Left lung (tissue), 4 donors: ENCODE measurements at regions not wholly inside any gene's neighbourhood (a gene's known extent, or its start where the extent isn't known, plus 50 kb on each side); places are given as distances from the start of the nearest gene placed in this dataset.

Experiments used
- ATAC-seq: fragments of 200-7000 bp; cut with Tn5 transposase; one replicate; pipeline ENCODE4 v1.9.1; 2020; ENCODE audit warnings: moderate library complexity
- DNase-seq, 4 donors: peaks; one replicate each; pipeline ENCODE4 v3.0.0-alpha.2; 2013 to 2020
- H3K27ac ChIP-seq, 2 donors: fragments of 200-600 bp; sonication (generic) in 1 of 2; one replicate each; pipeline versions ENCODE4 v1.5.0 to v1.8.0; 2020 to 2021
- H3K27me3 ChIP-seq, 2 donors: fragments of 200-600 bp; sonication (generic) in 1 of 2; one replicate each; pipeline versions ENCODE4 v1.5.0 to v1.8.0; 2020 to 2021
- H3K36me3 ChIP-seq, 2 donors: fragments of 200-600 bp; sonication (generic) in 1 of 2; one replicate each; pipeline versions ENCODE4 v1.5.0 to v1.8.0; 2020 to 2021
- H3K4me1 ChIP-seq, 2 donors: fragments of 200-600 bp; one replicate each; pipeline ENCODE4 v1.8.0; 2021
- H3K4me3 ChIP-seq, 2 donors: fragments of 200-600 bp; sonication (generic) in 1 of 2; one replicate each; pipeline versions ENCODE4 v1.5.0 to v1.8.0; 2020 to 2021; ENCODE audit warnings: mild to moderate bottlenecking in 1 of 2
- H3K9me3 ChIP-seq, 2 donors: fragments of 200-600 bp; sonication (generic) in 1 of 2; one replicate each; pipeline versions ENCODE4 v1.5.0 to v1.8.0; 2020 to 2021
- CTCF ChIP-seq, 2 donors: fragments of 200-600 bp; sonication (generic) in 1 of 2; IDR thresholded peaks; one replicate each; pipeline versions ENCODE4 v1.5.0 to v1.8.0; 2021; ENCODE audit warnings: antibody characterized with exemption in 2 of 2
- intact Hi-C, 2 donors: fragments of 100-400 bp; cut with DNase I; formaldehyde crosslinking; loops; one replicate each; pipeline versions ENCODE4 v1.11.2 to v1.14.2; 2022
- donor health status: DM: no; HTN: yes; CAD: no.
- donor health status: DM: no; HTN: no; CAD: no.

- DNase-seq: no peak
- intact Hi-C loops: no loop called here
Observed at GRCh38 chr1:125080077-125080476, 3895.3 kb downstream of the SRGAP2C start.

GRCh38 chr1:125085720-125086591 lies 3901.2 kb downstream of the SRGAP2C start:
- peaks cover 7 to 48% of the 10 kb centered on the region in 2 donors for H3K9me3 ChIP-seq

More at GRCh38 chr1:125080077-125080476, 3895.3 kb downstream of the SRGAP2C start:
- Histone ChIP-seq H3K36me3 (no peaks in the 10 kb centered on the region), H3K27me3 (peaks cover 0 to 1% of the 10 kb centered on the region in 2 donors), H3K9me3 (peaks cover 7 to 81% of the 10 kb centered on the region in 2 donors), H3K4me1 (no peaks in the 10 kb centered on the region), H3K27ac (no peak overlapping the region), H3K4me3 (no peak overlapping the region)
- ATAC-seq: no peak
- TF ChIP-seq CTCF (IDR thresholded peaks at IDR 0.05): no peak

GRCh38 chr1:125086611-125087010 lies 3901.8 kb downstream of the SRGAP2C start:
- no peaks in the 10 kb centered on the region for H3K4me1 ChIP-seq
- ATAC-seq: no peak
- no peak overlapping the region for H3K27ac ChIP-seq
- H3K9me3 ChIP-seq: peaks cover under 1 to 41% of the 10 kb centered on the region in 2 donors
- no peak overlapping the region for H3K4me3 ChIP-seq
- no peak for TF ChIP-seq CTCF (IDR thresholded peaks at IDR 0.05)
- H3K27me3 ChIP-seq: peaks cover 0 to 22% of the 10 kb centered on the region in 2 donors
- DNase-seq: peak in 1 of 4 donors; percentile 37
- no peaks in the 10 kb centered on the region for H3K36me3 ChIP-seq
- intact Hi-C loops: no loop called here

More at GRCh38 chr1:125085720-125086591, 3901.2 kb downstream of the SRGAP2C start:
- intact Hi-C loops: no loop called here
- H3K4me1 ChIP-seq: no peaks in the 10 kb centered on the region
- no peak overlapping the region for H3K4me3 ChIP-seq
- ATAC-seq: no peak
- H3K27me3 ChIP-seq: peaks cover 0 to 22% of the 10 kb centered on the region in 2 donors
- no peak for TF ChIP-seq CTCF (IDR thresholded peaks at IDR 0.05)
- H3K36me3 ChIP-seq: no peaks in the 10 kb centered on the region
- no peak overlapping the region for H3K27ac ChIP-seq
- peak in 2 of 4 donors; percentile 14 to 40 for DNase-seq

GRCh38 chr1:125087247-125087646 lies 3902.5 kb downstream of the SRGAP2C start:
- no peaks in the 10 kb centered on the region for H3K36me3 ChIP-seq
- H3K27ac ChIP-seq: no peak overlapping the region
- peaks cover 0 to 22% of the 10 kb centered on the region in 2 donors for H3K27me3 ChIP-seq
- DNase-seq (peak in 1 of 4 donors; percentile 58), ATAC-seq (no peak)
- H3K9me3 ChIP-seq: peaks cover 0 to 35% of the 10 kb centered on the region in 2 donors
- no peak overlapping the region for H3K4me3 ChIP-seq
- intact Hi-C loops: no loop called here
- no peak for TF ChIP-seq CTCF (IDR thresholded peaks at IDR 0.05)
- no peaks in the 10 kb centered on the region for H3K4me1 ChIP-seq

GRCh38 chr1:125087691-125088090 lies 3902.9 kb downstream of the SRGAP2C start:
- H3K27me3 ChIP-seq: peaks cover 0 to 22% of the 10 kb centered on the region in 2 donors
- TF ChIP-seq CTCF (IDR thresholded peaks at IDR 0.05): no peak
- peaks cover 0 to 30% of the 10 kb centered on the region in 2 donors for H3K9me3 ChIP-seq
- H3K4me3 ChIP-seq: no peak overlapping the region
- intact Hi-C loops: no loop called here
- H3K4me1 ChIP-seq: no peaks in the 10 kb centered on the region
- no peaks in the 10 kb centered on the region for H3K36me3 ChIP-seq
- no peak for ATAC-seq
- peak in 1 of 4 donors; percentile 65 for DNase-seq
- no peak overlapping the region for H3K27ac ChIP-seq
